ENCODE measurements at regions not wholly inside any gene's neighbourhood (a gene's known extent, or its start where the extent isn't known, plus 50 kb on each side); places are given as distances from the start of the nearest gene placed in this dataset.

GRCh38 chr6:157757430-157758403 is 65.3 kb upstream of the SNX9 start:
- TF ChIP-seq POLR2A (IDR thresholded peaks at IDR 0.05) (no peak), CTCF (IDR thresholded peaks at IDR 0.05) (no peak)
- H3K27ac ChIP-seq: peak overlapping the region; percentile 56 to 79
- H3K36me3 ChIP-seq: no peaks in the 10 kb centered on the region
- no peak overlapping the region for H3K4me3 ChIP-seq
- H3K27me3 ChIP-seq: no peaks in the 10 kb centered on the region
- peaks cover 15 to 38% of the 10 kb centered on the region in 2 donors for H3K4me1 ChIP-seq
- intact Hi-C loops (cut with DNase I; ENCODE audit: low total_unique reads): loop anchor here (10.0 kb wide), 1 partner anchor 117 kb away; no protein-coding TSS in a partner anchor
- no peaks in the 10 kb centered on the region for H3K9me3 ChIP-seq
- no peak for DNase-seq

GRCh38 chr6:157758516-157759023 is 64.5 kb upstream of the SNX9 start:
- no peak for TF ChIP-seq CTCF (IDR thresholded peaks at IDR 0.05)
- TF ChIP-seq POLR2A (IDR thresholded peaks at IDR 0.05): no peak
- no peaks in the 10 kb centered on the region for H3K9me3 ChIP-seq
- H3K27ac ChIP-seq: peak overlapping the region in 1 of 2 donors; percentile 88
- peaks cover 19 to 47% of the 10 kb centered on the region in 2 donors for H3K4me1 ChIP-seq
- H3K27me3 ChIP-seq: no peaks in the 10 kb centered on the region
- DNase-seq: no peak
- H3K4me3 ChIP-seq: no peak overlapping the region
- intact Hi-C loops (cut with DNase I; ENCODE audit: low total_unique reads): loop anchor here (10.0 kb wide), 1 partner anchor 116 kb away; no protein-coding TSS in a partner anchor
- H3K36me3 ChIP-seq: no peaks in the 10 kb centered on the region

- DNase-seq: no peak
- Histone ChIP-seq H3K4me3 (no peak overlapping the region), H3K27me3 (no peaks in the 10 kb centered on the region), H3K4me1 (peaks cover 19 to 52% of the 10 kb centered on the region in 2 donors), H3K9me3 (no peaks in the 10 kb centered on the region), H3K36me3 (no peaks in the 10 kb centered on the region), H3K27ac (peak overlapping the region; percentile 88 to 91)
- no peak for TF ChIP-seq POLR2A (IDR thresholded peaks at IDR 0.05)
- no peak for TF ChIP-seq CTCF (IDR thresholded peaks at IDR 0.05)
- intact Hi-C loops (cut with DNase I; ENCODE audit: low total_unique reads): loop anchor here (10.0 kb wide), 1 partner anchor 116 kb away; no protein-coding TSS in a partner anchor
Observed at GRCh38 chr6:157759028-157759427, 64.0 kb upstream of the SNX9 start.

GRCh38 chr6:157760137-157760536 is 62.9 kb upstream of the SNX9 start:
- H3K9me3 ChIP-seq: no peaks in the 10 kb centered on the region
- TF ChIP-seq POLR2A (IDR thresholded peaks at IDR 0.05) (no peak), CTCF (IDR thresholded peaks at IDR 0.05) (no peak)
- no peak for DNase-seq
- H3K4me3 ChIP-seq: no peak overlapping the region
- H3K27me3 ChIP-seq: no peaks in the 10 kb centered on the region
- peak overlapping the region; percentile 88 to 91 for H3K27ac ChIP-seq
- H3K4me1 ChIP-seq: peaks cover 23 to 59% of the 10 kb centered on the region in 2 donors
- no peaks in the 10 kb centered on the region for H3K36me3 ChIP-seq
- intact Hi-C loops (cut with DNase I; ENCODE audit: low total_unique reads): no loop called here

All from uterus (tissue), 3 donors.